ENCODE measurements at regions not wholly inside any gene's neighbourhood (a gene's known extent, or its start where the extent isn't known, plus 50 kb on each side); places are given as distances from the start of the nearest gene placed in this dataset.

DNA sequence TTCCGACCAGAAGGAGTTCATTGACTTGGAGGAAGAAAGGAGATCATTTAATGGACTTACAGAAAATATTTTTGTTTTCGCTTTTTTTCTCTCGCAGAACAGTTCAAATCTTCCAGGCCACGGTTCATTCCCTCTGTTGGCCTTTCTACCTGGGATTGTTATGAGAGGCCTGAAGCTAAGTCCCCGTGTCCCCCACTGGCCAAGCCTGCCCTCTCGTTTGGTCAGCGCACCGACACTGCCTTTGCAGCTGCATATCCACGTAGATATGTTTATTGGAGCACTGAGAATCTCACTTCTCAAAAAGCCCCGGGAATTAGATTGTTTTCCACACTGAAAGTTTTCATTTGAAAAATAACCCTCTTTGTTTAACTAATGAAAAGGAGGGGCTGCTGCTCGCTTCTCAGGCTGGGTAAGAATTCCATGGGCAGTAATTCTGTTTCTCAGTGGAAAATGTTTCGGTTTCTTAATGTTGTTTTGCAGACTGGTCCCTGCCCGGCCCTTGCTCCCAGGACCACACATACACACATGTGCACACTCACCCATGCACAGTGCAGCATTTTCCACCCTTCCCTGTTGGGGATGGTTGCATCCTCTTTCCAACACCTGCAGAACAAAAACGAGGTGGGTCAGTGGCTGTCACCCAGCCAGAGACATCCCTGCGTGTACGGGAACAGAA, 655.7 kb downstream of the BNC2 start:
- H3K4me2 ChIP-seq (ENCODE audit: insufficient read depth, low read length): no peak overlapping the region
- WGBS (ENCODE audit: insufficient coverage, low coverage, missing lambda C conversion rate): 3% methylated on average over 14 of the region's 16 CpGs
- CTCF ChIA-PET (ENCODE audit: low intra/inter-chr PET ratio): no interaction called here
- ATAC-seq (no peak), FAIRE-seq (no peak), DNase-seq (ENCODE audit: extremely low read depth in 1 of 4, low spot score in 3 of 4) (no peak)
- no peaks in the 10 kb centered on the region for H3K9me1 ChIP-seq (ENCODE audit: control insufficient read depth, insufficient read depth, low read length)
- H4K20me1 ChIP-seq (replicated peaks; ENCODE audit: control insufficient read depth, insufficient read depth, low read length): no peaks in the 10 kb centered on the region
- intact Hi-C loops (cut with micrococcal nuclease): no loop called here
- H3K4me1 ChIP-seq (replicated peaks in 1 of 2; ENCODE audit: control insufficient read depth in 2 of 2, insufficient read depth in 2 of 2, low read length in 2 of 2): no peaks in the 10 kb centered on the region
- H3K27ac ChIP-seq (ENCODE audit: extremely low read depth, low read depth, low read length): no peak overlapping the region
- no peak overlapping the region for H3K4me3 ChIP-seq
- no peaks in the 10 kb centered on the region for H3K27me3 ChIP-seq (ENCODE audit: control insufficient read depth in 2 of 2, insufficient read depth in 2 of 2, low read length in 2 of 2)
- H3K9ac ChIP-seq (ENCODE audit: insufficient read depth in 1 of 2, low read depth in 2 of 2, low read length in 2 of 2): no peak overlapping the region
- no peaks in the 10 kb centered on the region for H3K79me2 ChIP-seq (ENCODE audit: control insufficient read depth, insufficient read depth, low read length)
- in situ Hi-C loops (cut with MboI): no loop called here
- H3K9me3 ChIP-seq (replicated peaks; ENCODE audit: control insufficient read depth, insufficient read depth, low read depth, low read length): no peaks in the 10 kb centered on the region
- no peaks in the 10 kb centered on the region for H3K36me3 ChIP-seq (ENCODE audit: control insufficient read depth, insufficient read depth, low read length)
- no peak overlapping the region for H2AFZ ChIP-seq (ENCODE audit: low read depth, low read length)
- BruUV-seq (replicated peaks): no TSS peak
- POLR2A ChIA-PET: no interaction called here
- TF ChIP-seq RB1 (IDR thresholded peaks at IDR 0.05; ENCODE audit: low read depth): no peak
- TF ChIP-seq, protein P1, sequence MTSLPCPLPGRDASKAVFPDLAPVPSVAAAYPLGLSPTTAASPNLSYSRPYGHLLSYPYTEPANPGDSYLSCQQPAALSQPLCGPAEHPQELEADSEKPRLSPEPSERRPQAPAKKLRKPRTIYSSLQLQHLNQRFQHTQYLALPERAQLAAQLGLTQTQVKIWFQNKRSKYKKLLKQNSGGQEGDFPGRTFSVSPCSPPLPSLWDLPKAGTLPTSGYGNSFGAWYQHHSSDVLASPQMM (CRISPR knock-in tag; IDR thresholded peaks at IDR 0.05): no peak

DNA sequence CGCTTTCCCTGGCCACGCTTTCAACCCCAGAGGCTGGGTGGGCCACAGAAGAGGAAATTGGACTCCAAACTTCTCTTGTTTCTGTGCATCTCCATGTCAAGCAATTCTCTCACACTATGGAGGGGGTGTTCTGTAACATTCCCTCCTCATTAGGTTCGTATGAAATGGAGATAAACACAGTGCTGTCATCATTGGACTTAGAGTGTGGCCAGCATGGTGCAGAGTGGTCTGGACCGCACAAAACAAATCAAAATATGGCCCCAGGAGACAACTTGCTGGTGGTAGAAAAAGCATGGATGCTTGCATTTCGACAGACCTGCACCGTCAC, 655.2 kb downstream of the BNC2 start:
- 0% methylated on average over 5 of the region's 6 CpGs for WGBS (ENCODE audit: insufficient coverage, low coverage, missing lambda C conversion rate)
- Histone ChIP-seq H2AFZ (ENCODE audit: low read depth, low read length) (no peak overlapping the region), H3K27me3 (ENCODE audit: control insufficient read depth in 2 of 2, insufficient read depth in 2 of 2, low read length in 2 of 2) (no peaks in the 10 kb centered on the region), H3K4me2 (ENCODE audit: insufficient read depth, low read length) (no peak overlapping the region), H3K4me1 (replicated peaks in 1 of 2; ENCODE audit: control insufficient read depth in 2 of 2, insufficient read depth in 2 of 2, low read length in 2 of 2) (no peaks in the 10 kb centered on the region), H3K9me1 (ENCODE audit: control insufficient read depth, insufficient read depth, low read length) (no peaks in the 10 kb centered on the region), H3K9ac (ENCODE audit: insufficient read depth in 1 of 2, low read depth in 2 of 2, low read length in 2 of 2) (no peak overlapping the region), H3K27ac (ENCODE audit: extremely low read depth, low read depth, low read length) (no peak overlapping the region), H4K20me1 (replicated peaks; ENCODE audit: control insufficient read depth, insufficient read depth, low read length) (no peaks in the 10 kb centered on the region), H3K4me3 (no peak overlapping the region), H3K79me2 (ENCODE audit: control insufficient read depth, insufficient read depth, low read length) (no peaks in the 10 kb centered on the region), H3K36me3 (ENCODE audit: control insufficient read depth, insufficient read depth, low read length) (no peaks in the 10 kb centered on the region), H3K9me3 (replicated peaks; ENCODE audit: control insufficient read depth, insufficient read depth, low read depth, low read length) (no peaks in the 10 kb centered on the region)
- POLR2A ChIA-PET: no interaction called here
- no peak for ATAC-seq
- CTCF ChIA-PET (ENCODE audit: low intra/inter-chr PET ratio): no interaction called here
- no peak for DNase-seq (ENCODE audit: extremely low read depth in 1 of 4, low spot score in 3 of 4)
- no TSS peak for BruUV-seq (replicated peaks)
- in situ Hi-C loops (cut with MboI) (no loop called here), intact Hi-C loops (cut with micrococcal nuclease) (no loop called here)
- FAIRE-seq: no peak
- TF ChIP-seq FOXJ3 (CRISPR knock-in tag; IDR thresholded peaks at IDR 0.05) (no peak), NR2C2 (CRISPR knock-in tag; IDR thresholded peaks at IDR 0.05) (no peak), NR2C2 (tag; IDR thresholded peaks at IDR 0.05) (no peak), ZKSCAN3 (CRISPR knock-in tag; IDR thresholded peaks at IDR 0.05) (no peak), SRSF9 (IDR thresholded peaks at IDR 0.05; ENCODE audit: borderline replicate concordance, low read depth, low read length) (no peak), ZNF79 (CRISPR knock-in tag; IDR thresholded peaks at IDR 0.05; ENCODE audit: low read depth) (no peak), RBM22 (IDR thresholded peaks at IDR 0.05; ENCODE audit: low read depth, low read length, poor library complexity, severe bottlenecking) (no peak), GATAD2B (IDR thresholded peaks at IDR 0.05; ENCODE audit: borderline replicate concordance) (no peak), ZNF707 (CRISPR knock-in tag; conservative IDR thresholded peaks at IDR 0.05) (no peak), DACH1 (IDR thresholded peaks at IDR 0.05; ENCODE audit: partially characterized antibody) (no peak), ZNF174 (CRISPR knock-in tag; IDR thresholded peaks at IDR 0.05) (no peak)
- TF ChIP-seq, protein P2, sequence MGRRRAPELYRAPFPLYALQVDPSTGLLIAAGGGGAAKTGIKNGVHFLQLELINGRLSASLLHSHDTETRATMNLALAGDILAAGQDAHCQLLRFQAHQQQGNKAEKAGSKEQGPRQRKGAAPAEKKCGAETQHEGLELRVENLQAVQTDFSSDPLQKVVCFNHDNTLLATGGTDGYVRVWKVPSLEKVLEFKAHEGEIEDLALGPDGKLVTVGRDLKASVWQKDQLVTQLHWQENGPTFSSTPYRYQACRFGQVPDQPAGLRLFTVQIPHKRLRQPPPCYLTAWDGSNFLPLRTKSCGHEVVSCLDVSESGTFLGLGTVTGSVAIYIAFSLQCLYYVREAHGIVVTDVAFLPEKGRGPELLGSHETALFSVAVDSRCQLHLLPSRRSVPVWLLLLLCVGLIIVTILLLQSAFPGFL (CRISPR knock-in tag; IDR thresholded peaks at IDR 0.05): no peak
- TF ChIP-seq, protein P3, sequence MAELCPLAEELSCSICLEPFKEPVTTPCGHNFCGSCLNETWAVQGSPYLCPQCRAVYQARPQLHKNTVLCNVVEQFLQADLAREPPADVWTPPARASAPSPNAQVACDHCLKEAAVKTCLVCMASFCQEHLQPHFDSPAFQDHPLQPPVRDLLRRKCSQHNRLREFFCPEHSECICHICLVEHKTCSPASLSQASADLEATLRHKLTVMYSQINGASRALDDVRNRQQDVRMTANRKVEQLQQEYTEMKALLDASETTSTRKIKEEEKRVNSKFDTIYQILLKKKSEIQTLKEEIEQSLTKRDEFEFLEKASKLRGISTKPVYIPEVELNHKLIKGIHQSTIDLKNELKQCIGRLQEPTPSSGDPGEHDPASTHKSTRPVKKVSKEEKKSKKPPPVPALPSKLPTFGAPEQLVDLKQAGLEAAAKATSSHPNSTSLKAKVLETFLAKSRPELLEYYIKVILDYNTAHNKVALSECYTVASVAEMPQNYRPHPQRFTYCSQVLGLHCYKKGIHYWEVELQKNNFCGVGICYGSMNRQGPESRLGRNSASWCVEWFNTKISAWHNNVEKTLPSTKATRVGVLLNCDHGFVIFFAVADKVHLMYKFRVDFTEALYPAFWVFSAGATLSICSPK (IDR thresholded peaks at IDR 0.05; ENCODE audit: borderline replicate concordance): no peak

Measured in K562 (cell line).